ENCODE measurements at regions not wholly inside any gene's neighbourhood (a gene's known extent, or its start where the extent isn't known, plus 50 kb on each side); places are given as distances from the start of the nearest gene placed in this dataset.

DNA sequence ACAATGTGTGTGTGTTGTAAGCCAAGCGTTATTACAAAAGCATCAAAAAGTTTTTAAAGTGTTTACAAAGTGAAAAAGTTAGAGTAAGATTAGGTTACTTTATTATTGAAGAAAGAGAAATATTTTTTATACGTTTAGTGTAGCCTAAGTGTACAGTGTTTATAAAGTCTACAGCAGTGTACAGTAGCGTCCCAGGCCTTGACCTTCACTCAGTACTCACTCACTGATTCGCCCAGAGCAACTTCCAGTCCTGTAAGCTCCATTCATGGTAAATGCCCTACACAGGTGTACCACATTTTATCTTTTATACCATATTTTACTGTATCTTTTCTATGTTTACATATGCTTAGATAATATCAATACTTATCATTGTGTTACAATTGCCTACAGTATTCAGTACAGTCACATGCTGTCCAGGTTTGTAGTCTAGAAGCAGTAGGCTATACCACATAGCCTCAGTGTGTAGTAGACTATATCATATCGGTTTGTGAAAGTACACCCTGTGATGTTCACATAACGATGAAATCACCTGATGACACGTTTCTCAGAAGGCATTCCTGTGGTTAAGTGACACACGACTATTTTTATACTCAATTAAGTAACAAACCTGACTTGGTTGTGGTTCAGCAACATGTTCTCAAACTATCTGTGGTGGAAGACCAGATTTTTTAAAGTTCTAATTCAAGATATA, 152.0 kb upstream of the EDNRA start:
- DNase-seq: no peak

- no peak for DNase-seq
Measured at GRCh38 chr4:147332091-147332490, 148.8 kb upstream of the EDNRA start.

DNA sequence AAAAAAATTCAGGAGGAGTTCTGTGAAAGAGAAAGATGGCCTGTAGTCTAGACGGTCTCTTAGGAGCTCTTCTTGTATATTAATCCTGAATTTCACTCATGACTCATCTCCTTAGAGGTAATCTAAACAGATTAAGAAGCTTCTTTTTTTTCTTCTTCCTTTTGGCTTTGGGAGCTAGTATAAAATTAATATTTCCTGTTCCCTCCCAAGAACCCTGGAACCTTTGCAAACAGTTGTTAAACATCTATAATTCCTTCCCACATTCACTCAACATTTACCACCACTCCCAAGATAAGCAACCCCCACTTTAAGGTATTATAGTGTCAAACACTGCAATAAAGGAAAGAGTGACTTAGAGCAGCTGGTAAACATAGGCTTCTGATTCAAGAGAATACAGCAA, 146.4 kb upstream of the EDNRA start:
- no peak for DNase-seq

DNA sequence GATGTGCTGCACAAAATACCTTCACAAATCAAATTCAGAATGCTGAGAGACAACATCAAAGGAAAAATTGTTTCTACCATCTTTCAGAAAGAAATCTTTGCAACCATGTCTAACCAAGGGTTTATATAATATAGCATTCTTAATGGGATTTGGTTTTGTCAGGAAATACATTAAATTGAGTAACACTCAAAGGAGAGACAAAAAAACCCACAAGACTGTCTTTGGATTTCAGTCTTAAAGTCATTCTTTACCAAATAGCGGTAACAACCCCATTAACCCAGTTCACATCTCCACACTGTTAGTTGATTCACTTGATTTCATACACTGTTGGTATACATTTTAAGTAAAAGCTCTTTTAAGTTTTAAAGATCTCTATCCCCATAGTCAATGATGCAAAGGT, 145.7 kb upstream of the EDNRA start:
- no peak for DNase-seq

DNA sequence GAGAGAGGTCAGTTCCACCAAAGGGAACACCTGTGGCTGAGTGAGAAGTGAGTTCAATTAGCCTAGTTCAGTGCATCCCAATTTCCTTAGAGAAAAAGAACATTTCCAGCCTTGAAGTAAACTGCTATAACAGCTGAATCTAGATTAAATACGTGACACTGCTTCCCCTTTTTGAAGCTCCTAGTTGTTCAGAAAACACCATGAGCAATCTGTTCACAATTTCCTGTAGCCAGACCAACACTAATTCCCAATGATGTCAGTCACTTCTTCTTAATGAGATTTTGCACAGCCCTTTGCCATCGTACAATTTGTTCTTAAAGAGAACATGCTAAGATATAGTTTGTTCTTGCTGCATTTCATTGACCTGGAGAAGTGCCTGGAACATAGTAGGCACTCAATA, 144.6 kb upstream of the EDNRA start:
- DNase-seq: no peak

- DNase-seq: no peak
Measured at GRCh38 chr4:147339100-147339499, 141.8 kb upstream of the EDNRA start.

- no peak for DNase-seq
Measured at GRCh38 chr4:147340111-147340510, 140.8 kb upstream of the EDNRA start.

DNA sequence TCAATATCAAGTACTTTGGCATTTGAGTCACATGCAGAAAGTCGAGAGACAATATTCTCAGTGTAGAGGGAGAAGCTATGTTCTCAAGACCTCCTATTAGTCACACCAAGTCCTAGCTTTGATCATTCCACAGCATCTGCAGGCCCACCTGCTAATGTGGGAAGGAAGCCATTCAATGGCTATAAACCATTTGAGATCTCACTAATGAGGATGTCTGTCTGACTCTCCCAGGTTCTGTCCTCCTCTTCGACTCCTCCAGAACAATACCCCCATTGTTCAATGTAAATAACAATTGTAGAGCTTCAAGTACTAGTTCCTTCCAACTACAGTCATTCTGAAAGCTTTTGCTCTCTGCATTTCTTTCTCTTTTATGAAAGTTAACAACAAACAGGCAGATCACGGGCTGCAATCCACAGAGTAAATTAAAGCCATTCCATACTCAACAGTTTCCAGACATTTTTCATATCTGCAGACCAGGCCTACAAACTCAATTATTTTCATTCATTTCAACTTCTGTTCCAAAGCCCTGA, 140.2 kb upstream of the EDNRA start:
- DNase-seq: no peak

DNA sequence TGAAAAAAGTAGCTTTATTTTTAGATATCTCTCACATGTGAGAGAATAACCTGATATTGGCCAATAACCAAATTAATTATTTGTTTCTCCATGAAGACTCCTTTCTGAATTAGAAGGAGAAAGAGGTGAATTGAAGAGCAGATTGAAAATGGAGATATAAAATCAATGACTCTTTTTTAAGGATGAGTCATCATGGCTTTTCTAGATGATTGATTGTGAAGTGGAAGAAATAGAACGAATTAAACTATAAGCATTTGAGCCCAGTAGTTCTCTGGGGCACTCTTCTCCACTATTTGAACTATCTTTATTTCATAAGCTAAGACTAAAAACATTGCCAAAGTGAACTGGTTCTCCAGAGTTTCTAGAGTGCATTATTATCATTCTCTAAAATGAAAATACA, 137.2 kb upstream of the EDNRA start:
- no peak for DNase-seq

- DNase-seq: no peak
Measured at GRCh38 chr4:147345662-147346061, 135.2 kb upstream of the EDNRA start.

GRCh38 chr4:147347217-147347616, 133.7 kb upstream of the EDNRA start:
- DNase-seq: no peak

DNA sequence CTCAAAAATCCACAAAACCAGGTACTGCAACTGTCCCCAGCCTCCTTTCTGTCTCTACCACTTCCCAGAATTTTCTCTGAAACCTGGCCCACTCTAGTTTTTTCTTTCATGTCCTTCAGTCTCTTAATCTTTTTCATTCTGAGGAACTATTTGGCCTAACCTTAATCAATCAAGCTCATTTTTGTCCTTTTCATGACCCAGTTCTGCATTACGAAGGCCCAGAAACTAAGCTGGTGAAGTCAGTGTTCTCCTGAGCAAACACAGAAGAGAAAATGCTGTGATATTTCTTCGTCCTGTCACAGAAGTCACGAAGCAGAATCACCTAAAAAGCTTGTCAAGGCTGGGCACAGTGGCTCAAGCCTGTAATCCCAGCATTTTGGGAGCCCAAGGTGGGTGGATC, 131.7 kb upstream of the EDNRA start:
- DNase-seq: no peak

GRCh38 chr4:147351083-147351787, 129.7 kb upstream of the EDNRA start:
- no peak for DNase-seq

GRCh38 chr4:147354237-147354636, 126.7 kb upstream of the EDNRA start:
- no peak for DNase-seq

GRCh38 chr4:147355032-147355656, 125.8 kb upstream of the EDNRA start:
- DNase-seq: no peak

- no peak for DNase-seq
Measured at GRCh38 chr4:147355847-147356246, 125.0 kb upstream of the EDNRA start.

GRCh38 chr4:147360301-147360700, 120.6 kb upstream of the EDNRA start:
- DNase-seq: no peak

DNA sequence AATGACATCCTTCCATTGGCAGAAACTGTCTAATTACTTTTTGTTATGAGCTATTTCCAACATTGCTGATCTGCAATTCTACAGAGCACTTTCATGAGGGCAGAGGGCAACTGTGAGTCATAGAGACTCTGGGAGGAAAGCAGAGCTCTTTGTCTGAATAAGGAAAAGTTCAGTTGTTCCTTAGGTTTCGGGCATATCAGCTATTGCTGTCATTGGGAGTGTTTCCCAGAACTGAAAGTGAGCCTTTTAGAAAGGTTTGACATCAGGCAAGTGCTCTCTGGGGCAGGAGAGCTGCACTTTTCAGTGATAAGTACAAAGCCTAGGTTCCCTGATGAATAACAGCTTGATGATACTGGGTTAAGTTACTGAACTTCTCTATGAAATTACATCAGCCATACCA, 119.2 kb upstream of the EDNRA start:
- no peak for DNase-seq

GRCh38 chr4:147362938-147363337, 118.0 kb upstream of the EDNRA start:
- DNase-seq: no peak

- DNase-seq: no peak
Measured at GRCh38 chr4:147363514-147363913, 117.4 kb upstream of the EDNRA start.

DNA sequence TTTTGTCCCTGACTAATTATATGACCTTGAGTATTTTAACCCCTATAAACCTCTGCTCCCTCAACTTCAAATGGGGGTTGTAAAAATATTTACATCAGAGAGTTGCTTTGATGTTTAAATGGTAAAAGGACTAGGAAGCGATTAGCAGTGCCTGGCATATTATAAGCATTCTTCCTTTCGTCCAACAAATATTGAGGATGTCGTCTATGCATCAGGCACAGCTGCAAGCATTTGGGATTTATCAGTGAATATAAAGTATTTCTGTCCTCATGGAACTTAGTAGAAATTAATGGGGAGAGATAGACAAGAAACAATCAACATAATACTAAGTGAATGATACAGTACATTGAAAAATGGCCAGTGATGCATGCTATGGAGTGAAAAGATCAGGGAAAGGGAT, 115.5 kb upstream of the EDNRA start:
- no peak for DNase-seq

GRCh38 chr4:147366164-147366563, 114.7 kb upstream of the EDNRA start:
- no peak for DNase-seq

DNA sequence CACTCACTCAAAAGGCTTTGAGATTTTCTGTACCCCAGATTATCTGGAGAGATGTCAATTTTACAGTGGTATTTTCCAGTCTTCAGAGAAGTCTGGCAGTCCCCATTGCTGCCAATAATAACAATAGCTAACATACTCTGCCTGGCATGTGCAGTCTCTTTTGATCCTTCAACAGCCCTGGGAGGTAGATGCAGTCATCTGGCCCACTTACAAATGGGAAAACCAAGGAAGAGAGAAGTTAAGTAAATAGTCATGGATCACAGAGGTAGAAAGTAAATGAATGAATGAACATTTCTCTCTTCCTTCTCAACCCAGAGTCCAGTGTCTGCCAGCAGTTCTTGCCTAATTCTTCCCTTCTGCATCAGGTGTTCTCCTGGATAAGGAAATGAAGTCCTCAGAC, 113.0 kb upstream of the EDNRA start:
- no peak for DNase-seq

- DNase-seq: no peak
Measured at GRCh38 chr4:147368948-147369347, 111.9 kb upstream of the EDNRA start.
